Nephron progenitor cell (in vitro differentiated cells): ENCODE measurements at regions not wholly inside any gene's neighbourhood (a gene's known extent, or its start where the extent isn't known, plus 50 kb on each side); places are given as distances from the start of the nearest gene placed in this dataset.

Experiments used
- DNase-seq: peaks from one replicate; pipeline ENCODE4 v3.0.0; 2021
- H3K27ac Mint-ChIP-seq: 2 replicates; pipeline ENCODE4 v1.8.0; 2021; ENCODE audit warnings: mild to moderate bottlenecking, moderate library complexity, mixed read lengths
- H3K27me3 Mint-ChIP-seq: 2 replicates; pipeline ENCODE4 v1.8.0; 2021; ENCODE audit warnings: mild to moderate bottlenecking, low read depth, mixed read lengths; ENCODE audit not compliant: poor library complexity
- H3K36me3 Mint-ChIP-seq: 2 replicates; pipeline ENCODE4 v1.8.0; 2021; ENCODE audit warnings: low read depth, mixed read lengths
- H3K4me1 Mint-ChIP-seq: 2 replicates; pipeline ENCODE4 v1.8.0; 2021; ENCODE audit warnings: mixed read lengths
- H3K4me3 Mint-ChIP-seq: 2 replicates; pipeline ENCODE4 v1.8.0; 2021; ENCODE audit warnings: mild to moderate bottlenecking, moderate library complexity, mixed read lengths
- H3K9me3 Mint-ChIP-seq: 2 replicates; pipeline ENCODE4 v1.8.0; 2021; ENCODE audit warnings: mild to moderate bottlenecking, moderate library complexity, mixed read lengths
- CTCF ChIP-seq: fragments of 200-600 bp; sonication (generic); IDR thresholded peaks from 2 replicates; pipeline ENCODE4 v1.5.0; 2021; ENCODE audit warnings: antibody characterized with exemption

GRCh38 chrX:150074175-150074574, 135.9 kb upstream of the EOLA2 start:
- Mint-ChIP-seq H3K36me3 (no peaks in the 10 kb centered on the region), H3K4me1 (no peaks in the 10 kb centered on the region), H3K27me3 (no peaks in the 10 kb centered on the region), H3K4me3 (no peak overlapping the region), H3K9me3 (peaks cover 37% of the 10 kb centered on the region), H3K27ac (no peak overlapping the region)
- DNase-seq: no peak
- TF ChIP-seq CTCF: no peak

- no peak for DNase-seq
- Mint-ChIP-seq H3K4me1 (peaks cover 6% of the 10 kb centered on the region), H3K27me3 (no peaks in the 10 kb centered on the region), H3K36me3 (no peaks in the 10 kb centered on the region), H3K9me3 (peaks cover 44% of the 10 kb centered on the region), H3K27ac (no peak overlapping the region), H3K4me3 (no peak overlapping the region)
- no peak for TF ChIP-seq CTCF
Observed at GRCh38 chrX:150080497-150080896, 142.2 kb upstream of the EOLA2 start.

GRCh38 chrX:150081076-150081475, 142.8 kb upstream of the EOLA2 start:
- H3K36me3 Mint-ChIP-seq: no peaks in the 10 kb centered on the region
- no peak overlapping the region for H3K4me3 Mint-ChIP-seq
- H3K4me1 Mint-ChIP-seq: peaks cover 6% of the 10 kb centered on the region
- TF ChIP-seq CTCF: no peak
- H3K27me3 Mint-ChIP-seq: no peaks in the 10 kb centered on the region
- H3K27ac Mint-ChIP-seq: no peak overlapping the region
- peaks cover 44% of the 10 kb centered on the region for H3K9me3 Mint-ChIP-seq
- no peak for DNase-seq

- Mint-ChIP-seq H3K27ac (no peak overlapping the region), H3K36me3 (no peaks in the 10 kb centered on the region), H3K4me1 (peaks cover 6% of the 10 kb centered on the region), H3K9me3 (peaks cover 37% of the 10 kb centered on the region), H3K27me3 (no peaks in the 10 kb centered on the region), H3K4me3 (no peak overlapping the region)
- no peak for TF ChIP-seq CTCF
- DNase-seq: no peak
Observed at GRCh38 chrX:150084496-150085229, 146.4 kb upstream of the EOLA2 start.

GRCh38 chrX:150085881-150086280, 147.6 kb upstream of the EOLA2 start:
- no peak for DNase-seq
- Mint-ChIP-seq H3K36me3 (no peaks in the 10 kb centered on the region), H3K9me3 (peaks cover 42% of the 10 kb centered on the region), H3K27me3 (no peaks in the 10 kb centered on the region), H3K4me3 (no peak overlapping the region), H3K27ac (no peak overlapping the region), H3K4me1 (peaks cover under 1% of the 10 kb centered on the region)
- TF ChIP-seq CTCF: no peak

- no peak for DNase-seq
- H3K4me3 Mint-ChIP-seq: no peak overlapping the region
- peaks cover 43% of the 10 kb centered on the region for H3K9me3 Mint-ChIP-seq
- no peak overlapping the region for H3K27ac Mint-ChIP-seq
- no peak for TF ChIP-seq CTCF
- no peaks in the 10 kb centered on the region for H3K36me3 Mint-ChIP-seq
- no peaks in the 10 kb centered on the region for H3K27me3 Mint-ChIP-seq
- H3K4me1 Mint-ChIP-seq: no peaks in the 10 kb centered on the region
Observed at GRCh38 chrX:150086371-150086770, 148.1 kb upstream of the EOLA2 start.
